Parathyroid adenoma (tissue), 2 donors: ENCODE measurements at regions not wholly inside any gene's neighbourhood (a gene's known extent, or its start where the extent isn't known, plus 50 kb on each side); places are given as distances from the start of the nearest gene placed in this dataset.

Source experiments
- H2AFZ ChIP-seq: fragments of 300-600 bp; sonication (generic); one replicate; pipeline ENCODE4 v1.7.0; 2017; ENCODE audit warnings: antibody characterized with exemption, mild to moderate bottlenecking
- H3K27ac ChIP-seq: fragments of 300-600 bp; sonication (generic); one replicate; pipeline ENCODE4 v1.7.0; 2017
- H3K27me3 ChIP-seq: fragments of 300-600 bp; sonication (generic); one replicate; pipeline ENCODE4 v1.7.0; 2017; ENCODE audit warnings: low read length; ENCODE audit not compliant: control insufficient read depth, insufficient read depth
- H3K36me3 ChIP-seq: fragments of 300-600 bp; sonication (generic); one replicate; pipeline ENCODE4 v1.7.0; 2017; ENCODE audit warnings: low read length; ENCODE audit not compliant: control insufficient read depth, insufficient read depth
- H3K4me1 ChIP-seq: fragments of 300-600 bp; sonication (generic); one replicate; pipeline ENCODE4 v1.7.0; 2017; ENCODE audit warnings: control low read depth
- H3K4me2 ChIP-seq: fragments of 300-600 bp; sonication (generic); one replicate; pipeline ENCODE4 v1.7.0; 2017; ENCODE audit warnings: low read length
- H3K4me3 ChIP-seq: fragments of 300-600 bp; sonication (generic); one replicate; pipeline ENCODE4 v1.7.0; 2017; ENCODE audit warnings: low read depth, low read length
- H3K79me2 ChIP-seq: fragments of 300-600 bp; sonication (generic); one replicate; pipeline ENCODE4 v1.7.0; 2017; ENCODE audit warnings: control low read depth
- H3K9ac ChIP-seq: fragments of 300-600 bp; sonication (generic); one replicate; pipeline ENCODE4 v1.7.0; 2017; ENCODE audit warnings: mild to moderate bottlenecking
- H3K9me3 ChIP-seq: fragments of 300-600 bp; sonication (generic); one replicate; pipeline ENCODE4 v1.7.0; 2017; ENCODE audit warnings: low read length; ENCODE audit not compliant: control insufficient read depth
- TF ChIP-seq, protein P1 (sequence below): fragments of 300-600 bp; sonication (generic); IDR thresholded peaks from one replicate; pipeline ENCODE4 v1.7.0; 2017; ENCODE audit warnings: antibody characterized with exemption, mild to moderate bottlenecking
- donor health status: primary hyperparathyroidism.

DNA sequence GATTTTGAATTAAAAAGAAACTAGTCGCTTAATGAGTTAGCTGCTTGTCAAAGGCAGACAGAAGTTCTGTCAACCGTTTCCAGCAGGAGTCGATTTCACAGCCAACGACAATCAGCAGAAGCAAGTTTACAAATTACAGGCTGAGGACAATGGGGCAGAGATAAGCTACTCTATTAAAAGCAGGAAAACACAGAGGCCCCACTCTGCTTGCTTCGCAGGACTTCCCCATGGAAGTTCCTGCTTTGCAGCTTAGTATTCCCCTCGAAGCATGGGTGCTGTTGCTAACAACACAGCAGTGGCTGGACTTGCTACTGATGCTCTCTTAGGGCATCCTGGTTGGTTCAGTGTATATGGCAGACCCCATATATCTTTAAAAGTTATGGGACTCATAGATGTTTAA, 50.8 kb upstream of the KLF6 start:
- Histone ChIP-seq H3K4me3 (no peak overlapping the region), H3K36me3 (no peaks in the 10 kb centered on the region), H3K79me2 (no peaks in the 10 kb centered on the region), H3K27me3 (no peaks in the 10 kb centered on the region), H2AFZ (no peak overlapping the region), H3K4me2 (no peak overlapping the region), H3K9me3 (no peaks in the 10 kb centered on the region), H3K27ac (no peak overlapping the region), H3K4me1 (no peaks in the 10 kb centered on the region), H3K9ac (no peak overlapping the region)
- TF ChIP-seq, protein P1, sequence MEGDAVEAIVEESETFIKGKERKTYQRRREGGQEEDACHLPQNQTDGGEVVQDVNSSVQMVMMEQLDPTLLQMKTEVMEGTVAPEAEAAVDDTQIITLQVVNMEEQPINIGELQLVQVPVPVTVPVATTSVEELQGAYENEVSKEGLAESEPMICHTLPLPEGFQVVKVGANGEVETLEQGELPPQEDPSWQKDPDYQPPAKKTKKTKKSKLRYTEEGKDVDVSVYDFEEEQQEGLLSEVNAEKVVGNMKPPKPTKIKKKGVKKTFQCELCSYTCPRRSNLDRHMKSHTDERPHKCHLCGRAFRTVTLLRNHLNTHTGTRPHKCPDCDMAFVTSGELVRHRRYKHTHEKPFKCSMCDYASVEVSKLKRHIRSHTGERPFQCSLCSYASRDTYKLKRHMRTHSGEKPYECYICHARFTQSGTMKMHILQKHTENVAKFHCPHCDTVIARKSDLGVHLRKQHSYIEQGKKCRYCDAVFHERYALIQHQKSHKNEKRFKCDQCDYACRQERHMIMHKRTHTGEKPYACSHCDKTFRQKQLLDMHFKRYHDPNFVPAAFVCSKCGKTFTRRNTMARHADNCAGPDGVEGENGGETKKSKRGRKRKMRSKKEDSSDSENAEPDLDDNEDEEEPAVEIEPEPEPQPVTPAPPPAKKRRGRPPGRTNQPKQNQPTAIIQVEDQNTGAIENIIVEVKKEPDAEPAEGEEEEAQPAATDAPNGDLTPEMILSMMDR: no peak

DNA sequence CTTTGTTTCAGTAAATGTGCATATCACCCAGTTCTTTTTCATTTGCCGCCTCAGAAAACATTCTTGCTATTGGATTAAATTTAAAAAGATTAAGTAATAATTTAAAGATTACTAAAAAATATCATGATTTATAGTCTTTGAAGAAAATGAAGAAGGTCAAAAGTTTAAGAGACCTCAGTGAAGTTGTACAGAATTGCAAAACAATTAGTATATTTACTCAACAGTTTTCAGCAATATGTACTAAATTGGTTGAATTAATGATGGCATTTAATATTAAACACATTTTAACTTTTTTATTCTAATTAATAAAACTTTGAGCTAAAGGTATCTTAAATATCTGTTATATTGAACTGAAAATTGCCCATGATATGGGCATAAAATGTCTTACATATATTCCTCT, 49.9 kb upstream of the KLF6 start:
- H3K36me3 ChIP-seq: no peaks in the 10 kb centered on the region
- no peaks in the 10 kb centered on the region for H3K27me3 ChIP-seq
- H3K4me1 ChIP-seq: no peaks in the 10 kb centered on the region
- H3K27ac ChIP-seq: no peak overlapping the region
- TF ChIP-seq, protein P1: no peak
- no peak overlapping the region for H3K4me2 ChIP-seq
- H3K4me3 ChIP-seq: no peak overlapping the region
- H3K9ac ChIP-seq: no peak overlapping the region
- H3K79me2 ChIP-seq: no peaks in the 10 kb centered on the region
- H3K9me3 ChIP-seq: no peaks in the 10 kb centered on the region
- H2AFZ ChIP-seq: no peak overlapping the region
